ENCODE measurements at regions not wholly inside any gene's neighbourhood (a gene's known extent, or its start where the extent isn't known, plus 50 kb on each side); places are given as distances from the start of the nearest gene placed in this dataset.

DNA sequence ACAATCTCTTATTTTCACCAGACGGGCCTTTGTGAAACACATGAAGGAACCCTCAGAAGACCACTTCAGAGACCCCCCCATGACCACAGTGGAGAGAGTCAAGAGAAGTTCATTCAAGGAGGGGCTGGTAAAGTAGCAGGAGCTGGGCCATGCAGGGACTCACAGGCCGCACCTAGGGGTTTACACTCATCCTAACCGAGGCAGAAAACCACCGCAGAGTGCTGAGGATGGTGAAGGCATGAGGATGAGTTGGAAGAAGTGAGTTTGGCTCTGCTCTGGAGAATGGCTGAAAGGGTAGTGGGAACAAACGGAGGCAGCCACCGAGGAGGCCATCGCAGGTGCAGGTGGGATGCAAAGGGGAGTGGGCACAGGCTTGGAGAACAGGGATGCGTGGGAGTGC, 1046.9 kb downstream of the UQCRFS1 start:
- TF ChIP-seq YY1 (IDR thresholded peaks at IDR 0.05; ENCODE audit: insufficient read depth, insufficient read length) (no peak), ZNF274 (IDR thresholded peaks at IDR 0.05; ENCODE audit: low read depth, low read length) (no peak), SUZ12 (IDR thresholded peaks at IDR 0.05; ENCODE audit: extremely low read depth, insufficient read depth, insufficient read length) (no peak)

Measured in NT2/D1 (cell line).